CD8-positive, alpha-beta memory T cell (primary cell): ENCODE measurements at regions not wholly inside any gene's neighbourhood (a gene's known extent, or its start where the extent isn't known, plus 50 kb on each side); places are given as distances from the start of the nearest gene placed in this dataset.
"Not testable (repeated sequence)": the region's sequence is repeated elsewhere in the genome, so short reads cannot be mapped to it uniquely, and the experiment has no call there.

ENCODE experiments used
- CTCF ChIA-PET: fragments of 350-600 bp; sonication (Branson Sonifier 250); formaldehyde crosslinking; loops from one replicate; lab custom pipeline; 2021; ENCODE audit warnings: antibody characterized with exemption; lab: Charles Lee
- POLR2A ChIA-PET: fragments of 350-600 bp; sonication (Branson Sonifier 250); formaldehyde crosslinking; loops from one replicate; lab custom pipeline; 2021; ENCODE audit warnings: antibody characterized with exemption; lab: Charles Lee
- DNase-seq, 5 donors: peaks; one replicate each; pipeline versions ENCODE4 v3.0.0 to v3.0.0-alpha.2; 2020 to 2022; ENCODE audit warnings: mixed read lengths in 1 of 5
- H3K27ac ChIP-seq: one replicate; pipeline ENCODE4 v1.7.0; 2013; ENCODE audit warnings: low read depth, mild to moderate bottlenecking, low read length, moderate library complexity
- H3K27me3 ChIP-seq: 2 replicates; pipeline ENCODE4 v1.7.0; 2013; ENCODE audit warnings: low read length, mild to moderate bottlenecking; ENCODE audit not compliant: insufficient read depth, poor library complexity, severe bottlenecking
- H3K36me3 ChIP-seq: 2 replicates; pipeline ENCODE4 v1.7.0; 2013; ENCODE audit warnings: mild to moderate bottlenecking, low read length, moderate library complexity; ENCODE audit not compliant: insufficient read depth
- H3K4me1 ChIP-seq: 2 replicates; pipeline ENCODE4 v1.7.0; 2013; ENCODE audit warnings: mild to moderate bottlenecking, low read length, moderate library complexity; ENCODE audit not compliant: insufficient read depth
- H3K4me3 ChIP-seq: 2 replicates; pipeline ENCODE4 v1.7.0; 2013; ENCODE audit warnings: mild to moderate bottlenecking, low read length
- H3K9me3 ChIP-seq: 2 replicates; pipeline ENCODE4 v1.7.0; 2013; ENCODE audit warnings: mild to moderate bottlenecking, low read length
- H3K27ac Mint-ChIP-seq, 8 donors: one replicate each; pipeline ENCODE4 v1.8.0; 2020 to 2021; ENCODE audit warnings: mixed read lengths in 8 of 8, mild to moderate bottlenecking in 6 of 8, inconsistent platforms in 3 of 8, moderate library complexity in 3 of 8
- H3K27me3 Mint-ChIP-seq, 2 donors: one replicate each; pipeline ENCODE4 v1.8.0; 2020 to 2021; ENCODE audit warnings: mixed read lengths in 2 of 2, mild to moderate bottlenecking in 1 of 2, moderate library complexity in 1 of 2
- H3K36me3 Mint-ChIP-seq, 3 donors: one replicate each; pipeline ENCODE4 v1.8.0; 2020 to 2021; ENCODE audit warnings: mixed read lengths in 3 of 3, inconsistent platforms in 1 of 3, mild to moderate bottlenecking in 1 of 3
- H3K4me1 Mint-ChIP-seq, 3 donors: one replicate each; pipeline ENCODE4 v1.8.0; 2020 to 2021; ENCODE audit warnings: mixed read lengths in 3 of 3, inconsistent platforms in 1 of 3, mild to moderate bottlenecking in 1 of 3
- H3K4me3 Mint-ChIP-seq, 7 donors: one replicate each; pipeline ENCODE4 v1.8.0; 2020 to 2021; ENCODE audit warnings: mixed read lengths in 7 of 7, mild to moderate bottlenecking in 6 of 7, moderate library complexity in 4 of 7, inconsistent platforms in 2 of 7
- H3K9me3 Mint-ChIP-seq, 5 donors: one replicate each; pipeline ENCODE4 v1.8.0; 2020 to 2022; ENCODE audit warnings: mixed read lengths in 5 of 5, mild to moderate bottlenecking in 3 of 5, moderate library complexity in 2 of 5, inconsistent platforms in 1 of 5

- no peaks in the 10 kb centered on the region for H3K9me3 ChIP-seq
- no peaks in the 10 kb centered on the region for H3K4me1 ChIP-seq
- H3K27ac Mint-ChIP-seq = no peak overlapping the region
- no peak overlapping the region for H3K27ac ChIP-seq
- no peaks in the 10 kb centered on the region for H3K9me3 Mint-ChIP-seq
- no peak for DNase-seq
- H3K4me3 Mint-ChIP-seq = no peak overlapping the region
- H3K4me3 ChIP-seq = no peak overlapping the region
- ChIA-PET POLR2A (no interaction called here), CTCF (no interaction called here)
- H3K27me3 ChIP-seq = no peaks in the 10 kb centered on the region
- H3K36me3 Mint-ChIP-seq = no peaks in the 10 kb centered on the region
- H3K27me3 Mint-ChIP-seq = no peaks in the 10 kb centered on the region
- no peaks in the 10 kb centered on the region for H3K4me1 Mint-ChIP-seq
- H3K36me3 ChIP-seq = no peaks in the 10 kb centered on the region
Measured at GRCh38 chr6:141783585-141783984, 349.1 kb upstream of the GJE1 start.

DNA sequence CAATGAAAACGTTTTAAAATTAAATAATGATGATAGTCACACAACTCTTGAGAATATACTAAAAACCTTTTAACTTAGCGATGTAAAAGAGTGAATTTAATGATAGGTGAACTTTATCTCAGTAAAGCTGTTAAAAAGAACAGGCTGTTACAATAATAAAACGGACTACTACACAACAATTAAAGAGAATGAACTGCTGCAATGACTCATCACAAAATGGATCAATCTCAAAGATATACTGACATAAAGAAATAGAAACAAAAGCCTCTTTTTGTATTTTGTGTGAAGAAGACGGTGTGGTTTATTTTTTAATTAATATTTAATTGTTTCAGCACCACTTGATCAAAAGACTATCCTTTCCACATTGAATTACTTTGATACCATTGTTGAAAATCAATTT, 352.4 kb upstream of the GJE1 start:
- Histone ChIP-seq H3K36me3 (no peaks in the 10 kb centered on the region), H3K9me3 (no peaks in the 10 kb centered on the region), H3K27ac (no peak overlapping the region), H3K27me3 (no peaks in the 10 kb centered on the region), H3K4me3 (no peak overlapping the region), H3K4me1 (no peaks in the 10 kb centered on the region)
- Mint-ChIP-seq H3K27me3 (no peaks in the 10 kb centered on the region), H3K4me3 (no peak overlapping the region), H3K27ac (no peak overlapping the region), H3K36me3 (no peaks in the 10 kb centered on the region), H3K4me1 (no peaks in the 10 kb centered on the region), H3K9me3 (no peaks in the 10 kb centered on the region)
- DNase-seq = no peak
- ChIA-PET CTCF (no interaction called here), POLR2A (no interaction called here)

GRCh38 chr6:141764388-141764787, 368.3 kb upstream of the GJE1 start:
- Histone ChIP-seq H3K36me3 (no peaks in the 10 kb centered on the region), H3K4me1 (no peaks in the 10 kb centered on the region), H3K4me3 (no peak overlapping the region), H3K27ac (no peak overlapping the region), H3K27me3 (no peaks in the 10 kb centered on the region), H3K9me3 (no peaks in the 10 kb centered on the region)
- DNase-seq = no peak
- Mint-ChIP-seq H3K36me3 (peaks cover 0 to 8% (median 0%) of the 10 kb centered on the region in 3 donors), H3K4me3 (no peak overlapping the region), H3K27me3 (no peaks in the 10 kb centered on the region), H3K9me3 (peaks cover 0 to 2% (median 0%) of the 10 kb centered on the region in 5 donors), H3K4me1 (no peaks in the 10 kb centered on the region), H3K27ac (no peak overlapping the region)
- CTCF ChIA-PET = no interaction called here
- POLR2A ChIA-PET = no interaction called here

GRCh38 chr6:141758430-141758829, 374.3 kb upstream of the GJE1 start:
- ChIA-PET CTCF (no interaction called here), POLR2A (no interaction called here)
- no peaks in the 10 kb centered on the region for H3K9me3 ChIP-seq
- no peak overlapping the region for H3K27ac ChIP-seq
- DNase-seq = no peak
- no peaks in the 10 kb centered on the region for H3K27me3 Mint-ChIP-seq
- no peak overlapping the region for H3K4me3 Mint-ChIP-seq
- H3K4me3 ChIP-seq = no peak overlapping the region
- no peaks in the 10 kb centered on the region for H3K27me3 ChIP-seq
- peak overlapping the region in 1 of 8 donors; percentile 58 for H3K27ac Mint-ChIP-seq
- peaks cover 0 to 9% (median 2%) of the 10 kb centered on the region in 3 donors for H3K4me1 Mint-ChIP-seq
- H3K36me3 Mint-ChIP-seq = no peaks in the 10 kb centered on the region
- H3K4me1 ChIP-seq = no peaks in the 10 kb centered on the region
- no peaks in the 10 kb centered on the region for H3K36me3 ChIP-seq
- H3K9me3 Mint-ChIP-seq = no peaks in the 10 kb centered on the region

- no peaks in the 10 kb centered on the region for H3K27me3 Mint-ChIP-seq
- Histone ChIP-seq H3K27ac (no peak overlapping the region), H3K4me1 (no peaks in the 10 kb centered on the region), H3K4me3 (no peak overlapping the region), H3K36me3 (no peaks in the 10 kb centered on the region), H3K27me3 (no peaks in the 10 kb centered on the region), H3K9me3 (no peaks in the 10 kb centered on the region)
- peaks cover 0 to 2% (median 0%) of the 10 kb centered on the region in 5 donors for H3K9me3 Mint-ChIP-seq
- POLR2A ChIA-PET = no interaction called here
- DNase-seq = no peak
- peaks cover 6 to 15% (median 9%) of the 10 kb centered on the region in 3 donors for H3K4me1 Mint-ChIP-seq
- H3K27ac Mint-ChIP-seq = peak overlapping the region in 1 of 8 donors; percentile 38
- CTCF ChIA-PET = no interaction called here
- H3K36me3 Mint-ChIP-seq = no peaks in the 10 kb centered on the region
- no peak overlapping the region for H3K4me3 Mint-ChIP-seq
Measured at GRCh38 chr6:141753180-141753579, 379.5 kb upstream of the GJE1 start.

- H3K27me3 ChIP-seq = no peaks in the 10 kb centered on the region
- no peaks in the 10 kb centered on the region for H3K9me3 ChIP-seq
- Mint-ChIP-seq H3K27ac (peak overlapping the region in 1 of 8 donors; percentile 75), H3K9me3 (peaks cover 0 to 4% (median 0%) of the 10 kb centered on the region in 5 donors), H3K27me3 (no peaks in the 10 kb centered on the region), H3K4me3 (peak overlapping the region in 2 of 7 donors; percentile 13 to 39), H3K36me3 (no peaks in the 10 kb centered on the region), H3K4me1 (peaks cover 6 to 15% (median 9%) of the 10 kb centered on the region in 3 donors)
- ChIA-PET CTCF (no interaction called here), POLR2A (no interaction called here)
- no peak for DNase-seq
- no peaks in the 10 kb centered on the region for H3K4me1 ChIP-seq
- H3K27ac ChIP-seq = no peak overlapping the region
- no peak overlapping the region for H3K4me3 ChIP-seq
- H3K36me3 ChIP-seq = no peaks in the 10 kb centered on the region
Measured at GRCh38 chr6:141752677-141753076, 380.0 kb upstream of the GJE1 start.

DNA sequence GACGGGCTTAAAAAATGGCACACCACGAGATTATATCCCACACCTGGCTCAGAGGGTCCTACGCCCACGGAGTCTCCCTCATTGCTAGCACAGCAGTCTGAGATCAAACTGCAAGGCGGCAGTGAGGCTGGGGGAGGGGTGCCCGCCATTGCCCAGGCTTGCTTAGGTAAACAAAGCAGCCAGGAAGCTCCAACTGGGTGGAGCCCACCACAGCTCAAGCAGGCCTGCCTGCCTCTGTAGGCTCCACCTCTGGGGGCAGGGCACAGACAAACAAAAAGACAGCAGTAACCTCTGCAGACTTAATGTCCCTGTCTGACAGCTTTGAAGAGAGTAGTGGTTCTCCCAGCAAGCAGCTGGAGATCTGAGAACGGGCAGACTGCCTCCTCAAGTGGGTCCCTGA, 386.4 kb upstream of the GJE1 start:
- H3K4me1 ChIP-seq, H3K27ac Mint-ChIP-seq, DNase-seq, H3K27me3 ChIP-seq, H3K36me3 ChIP-seq, CTCF ChIA-PET, H3K36me3 Mint-ChIP-seq, H3K9me3 Mint-ChIP-seq, H3K9me3 ChIP-seq, H3K27ac ChIP-seq, H3K4me3 Mint-ChIP-seq, H3K27me3 Mint-ChIP-seq, H3K4me3 ChIP-seq, POLR2A ChIA-PET: not testable (repeated sequence)
- peaks cover 11 to 20% (median 12%) of the 10 kb centered on the region in 3 donors for H3K4me1 Mint-ChIP-seq

DNA sequence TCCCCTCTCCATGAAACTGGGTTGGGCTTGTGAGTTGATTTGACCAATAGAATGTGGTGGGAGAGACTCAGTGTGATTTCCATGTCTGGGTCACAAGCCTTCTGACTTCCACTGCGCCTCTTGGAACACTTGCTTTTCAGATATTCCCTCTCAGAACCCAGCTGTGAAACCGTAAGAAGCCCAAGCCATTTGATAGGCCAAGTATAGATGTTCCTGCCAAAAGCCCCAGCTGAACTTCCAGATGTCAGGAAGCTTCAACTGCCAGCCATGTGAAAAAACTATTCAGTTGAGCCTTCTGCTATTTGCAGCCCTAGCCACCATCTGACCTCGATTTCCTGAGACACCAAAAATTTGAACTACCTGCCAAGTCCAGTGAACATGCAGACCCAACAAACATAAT, 387.8 kb upstream of the GJE1 start:
- no peaks in the 10 kb centered on the region for H3K4me1 ChIP-seq
- ChIA-PET CTCF (no interaction called here), POLR2A (no interaction called here)
- Mint-ChIP-seq H3K36me3 (peaks cover 0 to 8% (median 3%) of the 10 kb centered on the region in 3 donors), H3K4me3 (no peak overlapping the region), H3K27me3 (peaks cover 0 to 7% of the 10 kb centered on the region in 2 donors), H3K27ac (no peak overlapping the region), H3K9me3 (peaks cover 0 to 5% (median 2%) of the 10 kb centered on the region in 5 donors), H3K4me1 (peaks cover 11 to 20% (median 12%) of the 10 kb centered on the region in 3 donors)
- no peaks in the 10 kb centered on the region for H3K36me3 ChIP-seq
- H3K27me3 ChIP-seq = no peaks in the 10 kb centered on the region
- H3K9me3 ChIP-seq = no peaks in the 10 kb centered on the region
- no peak overlapping the region for H3K27ac ChIP-seq
- no peak for DNase-seq
- H3K4me3 ChIP-seq = no peak overlapping the region
